Transverse colon (tissue), 4 donors: ENCODE measurements at regions not wholly inside any gene's neighbourhood (a gene's known extent, or its start where the extent isn't known, plus 50 kb on each side); places are given as distances from the start of the nearest gene placed in this dataset.
A peak's percentile ranks its signal among the peaks of the same experiment; 100 is the strongest.

Experiments
- DNase-seq: peaks from one replicate; pipeline ENCODE4 v3.0.0-alpha.2; 2019
- H3K27ac ChIP-seq, 4 donors: fragments of 200-600 bp; sonication (generic); 2 replicates each; pipeline ENCODE4 v1.5.1; 2016 to 2018; ENCODE audit warnings: inconsistent platforms in 4 of 4
- H3K27me3 ChIP-seq: fragments of 200-600 bp; sonication (generic); 2 replicates; pipeline ENCODE4 v1.5.1; 2017; ENCODE audit warnings: inconsistent platforms
- H3K36me3 ChIP-seq, 4 donors: fragments of 200-600 bp; sonication (generic); 2 replicates each; pipeline ENCODE4 v1.5.1; 2017 to 2019; ENCODE audit warnings: inconsistent platforms in 4 of 4
- H3K4me1 ChIP-seq, 4 donors: fragments of 200-600 bp; sonication (generic); 2 replicates each; pipeline ENCODE4 v1.5.1; 2017 to 2020; ENCODE audit warnings: inconsistent platforms in 4 of 4
- H3K4me3 ChIP-seq, 4 donors: fragments of 200-600 bp; sonication (generic); 1 replicate in 1 of 4; 2 replicates in 3 of 4; pipeline versions ENCODE4 v1.5.1 to v1.6.1; 2017 to 2019; ENCODE audit warnings: inconsistent platforms in 4 of 4
- H3K9me3 ChIP-seq, 2 donors: fragments of 200-600 bp; sonication (generic); 2 replicates each; pipeline ENCODE4 v1.5.1; 2017 to 2019; ENCODE audit warnings: inconsistent platforms in 2 of 2
- EP300 ChIP-seq: sonication (generic); formaldehyde crosslinking; IDR thresholded peaks from one replicate; pipeline ENCODE4 v1.6.1; 2017; ENCODE audit warnings: antibody characterized with exemption, low read depth
- POLR2A ChIP-seq: fragments of 450-650 bp; IDR thresholded peaks from one replicate; pipeline ENCODE4 v1.6.1; 2016; ENCODE audit warnings: antibody characterized with exemption, mild to moderate bottlenecking, moderate library complexity
- POLR2AphosphoS5 ChIP-seq, 3 donors: sonication (generic); formaldehyde crosslinking; IDR thresholded peaks; one replicate each; pipeline ENCODE4 v1.6.1; 2016; ENCODE audit warnings: antibody characterized with exemption in 3 of 3
- WGBS, 2 donors: methylation state at CpG; one replicate each; pipeline ENCODE4 v1.1.5; 2018; ENCODE audit warnings: low coverage in 1 of 2; 5-methylcytosine and 5-hydroxymethylcytosine counted together
- in situ Hi-C, 4 donors: fragments of 200-750 bp; cut with MboI; loops; one replicate each; pipeline versions ENCODE4 v1.15.0 to v1.15.1; 2017; ENCODE audit warnings: low sequenced_read_pairs in 3 of 4, low pct_ligation_motif_present in 1 of 4, low pct_unique_long_range_greater_than_20kb in 1 of 4
- intact Hi-C: fragments of 100-400 bp; cut with DNase I; formaldehyde crosslinking; loops from one replicate; pipeline ENCODE4 v1.15.1; 2023; ENCODE audit warnings: low total_unique reads
- TF ChIP-seq, protein P1 (sequence below), 5 experiments: fragments of 200-600 bp in 3 of 5; fragments of 450-650 bp in 2 of 5; sonication (generic) in 3 of 5; IDR thresholded peaks; 1 replicate in 2 of 5; 2 replicates in 3 of 5; pipeline ENCODE4 v1.5.1; 2016 to 2017; ENCODE audit warnings: antibody characterized with exemption in 5 of 5, inconsistent platforms in 3 of 5, mild to moderate bottlenecking in 2 of 5, moderate library complexity in 1 of 5

DNA sequence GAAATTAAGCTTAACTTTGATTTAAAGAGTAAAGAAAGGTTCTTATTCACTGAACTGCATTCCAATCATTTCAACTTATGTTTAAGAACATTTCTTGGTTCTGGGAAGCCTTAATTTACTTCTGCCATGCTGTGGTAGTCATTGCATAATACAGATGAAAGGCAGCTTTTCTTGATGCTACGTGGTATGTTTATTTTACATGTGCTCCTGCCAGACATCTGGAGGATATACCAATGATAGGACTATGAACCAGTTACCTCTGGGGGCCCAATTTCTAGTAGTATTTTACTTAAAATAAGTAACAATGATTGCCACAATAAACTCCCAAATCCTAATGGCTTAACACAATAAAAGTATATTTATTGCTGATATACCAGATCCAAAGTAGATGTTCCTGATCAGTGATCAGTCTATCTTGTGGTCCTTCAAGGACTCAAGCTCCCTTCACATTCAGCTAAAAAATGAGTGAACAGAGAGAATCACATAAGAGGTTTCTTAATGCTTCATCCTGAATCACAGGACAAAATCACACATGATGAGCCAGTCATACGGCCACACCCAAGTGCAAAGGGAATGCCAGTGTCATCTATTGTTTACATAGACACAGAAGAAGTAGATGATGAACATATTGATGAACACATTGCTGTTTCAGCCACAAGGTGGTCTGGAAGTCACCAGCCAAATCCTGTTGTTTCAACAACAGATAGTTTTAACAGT, 56.5 kb upstream of the CCN2 start:
- H3K27ac ChIP-seq: no peak overlapping the region
- 57 to 81% methylated on average over 1 to 2 of the region's 2 CpGs for WGBS, 2 donors
- no peaks in the 10 kb centered on the region for H3K36me3 ChIP-seq
- TF ChIP-seq EP300: no peak
- TF ChIP-seq POLR2A: no peak
- TF ChIP-seq POLR2AphosphoS5 (IDR thresholded peaks at IDR 0.05): no peak
- TF ChIP-seq, protein P1, sequence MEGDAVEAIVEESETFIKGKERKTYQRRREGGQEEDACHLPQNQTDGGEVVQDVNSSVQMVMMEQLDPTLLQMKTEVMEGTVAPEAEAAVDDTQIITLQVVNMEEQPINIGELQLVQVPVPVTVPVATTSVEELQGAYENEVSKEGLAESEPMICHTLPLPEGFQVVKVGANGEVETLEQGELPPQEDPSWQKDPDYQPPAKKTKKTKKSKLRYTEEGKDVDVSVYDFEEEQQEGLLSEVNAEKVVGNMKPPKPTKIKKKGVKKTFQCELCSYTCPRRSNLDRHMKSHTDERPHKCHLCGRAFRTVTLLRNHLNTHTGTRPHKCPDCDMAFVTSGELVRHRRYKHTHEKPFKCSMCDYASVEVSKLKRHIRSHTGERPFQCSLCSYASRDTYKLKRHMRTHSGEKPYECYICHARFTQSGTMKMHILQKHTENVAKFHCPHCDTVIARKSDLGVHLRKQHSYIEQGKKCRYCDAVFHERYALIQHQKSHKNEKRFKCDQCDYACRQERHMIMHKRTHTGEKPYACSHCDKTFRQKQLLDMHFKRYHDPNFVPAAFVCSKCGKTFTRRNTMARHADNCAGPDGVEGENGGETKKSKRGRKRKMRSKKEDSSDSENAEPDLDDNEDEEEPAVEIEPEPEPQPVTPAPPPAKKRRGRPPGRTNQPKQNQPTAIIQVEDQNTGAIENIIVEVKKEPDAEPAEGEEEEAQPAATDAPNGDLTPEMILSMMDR (IDR thresholded peaks at IDR 0.05): no peak
- in situ Hi-C loops (no loop called here), intact Hi-C loops (no loop called here)
- DNase-seq: no peak
- no peaks in the 10 kb centered on the region for H3K27me3 ChIP-seq
- H3K4me3 ChIP-seq: no peak overlapping the region
- H3K4me1 ChIP-seq: peaks cover 0 to 21% (median 8%) of the 10 kb centered on the region in 4 donors
- peaks cover 8% of the 10 kb centered on the region in 2 donors for H3K9me3 ChIP-seq

GRCh38 chr6:132005178-132005577, 54.0 kb upstream of the CCN2 start:
- Histone ChIP-seq H3K9me3 (peaks cover 8% of the 10 kb centered on the region in 2 donors), H3K27ac (peak overlapping the region; percentile 31 to 59 (median 57)), H3K27me3 (no peaks in the 10 kb centered on the region), H3K4me3 (no peak overlapping the region), H3K36me3 (no peaks in the 10 kb centered on the region), H3K4me1 (peaks cover 0 to 17% (median 8%) of the 10 kb centered on the region in 4 donors)
- in situ Hi-C loops: no loop called here
- TF ChIP-seq EP300: no peak
- TF ChIP-seq POLR2A: no peak
- no peak for TF ChIP-seq POLR2AphosphoS5 (IDR thresholded peaks at IDR 0.05)
- TF ChIP-seq, protein P1 (IDR thresholded peaks at IDR 0.05): no peak
- 22 to 43% methylated on average over 2 of the region's 2 CpGs for WGBS, 2 donors
- no peak for DNase-seq
- intact Hi-C loops: no loop called here

GRCh38 chr6:132004668-132005067, 53.5 kb upstream of the CCN2 start:
- WGBS, 2 donors: 70% methylated on average over 1 of the region's 1 CpG; no CpG with 5 or more reads in 1 of the 2 donors
- DNase-seq: no peak
- Histone ChIP-seq H3K4me3 (no peak overlapping the region), H3K36me3 (no peaks in the 10 kb centered on the region), H3K9me3 (peaks cover 8% of the 10 kb centered on the region in 2 donors), H3K4me1 (peaks cover 0 to 21% (median 8%) of the 10 kb centered on the region in 4 donors), H3K27ac (peak overlapping the region in 3 of 4 donors; percentile 56 to 59 (median 58)), H3K27me3 (no peaks in the 10 kb centered on the region)
- intact Hi-C loops: no loop called here
- in situ Hi-C loops: no loop called here
- TF ChIP-seq EP300: no peak
- TF ChIP-seq POLR2AphosphoS5 (IDR thresholded peaks at IDR 0.05): no peak
- TF ChIP-seq POLR2A: no peak
- TF ChIP-seq, protein P1 (IDR thresholded peaks at IDR 0.05): no peak

GRCh38 chr6:132003516-132004178, 52.5 kb upstream of the CCN2 start:
- 91 to 97% methylated on average over 5 to 7 of the region's 7 CpGs for WGBS, 2 donors
- Histone ChIP-seq H3K27ac (no peak overlapping the region), H3K4me3 (no peak overlapping the region), H3K4me1 (peaks cover 0 to 22% (median 8%) of the 10 kb centered on the region in 4 donors), H3K36me3 (no peaks in the 10 kb centered on the region), H3K27me3 (no peaks in the 10 kb centered on the region), H3K9me3 (peaks cover 8% of the 10 kb centered on the region in 2 donors)
- intact Hi-C loops (no loop called here), in situ Hi-C loops (no loop called here)
- no peak for TF ChIP-seq POLR2AphosphoS5 (IDR thresholded peaks at IDR 0.05)
- TF ChIP-seq, protein P1 (IDR thresholded peaks at IDR 0.05): no peak
- no peak for TF ChIP-seq POLR2A
- no peak for TF ChIP-seq EP300
- no peak for DNase-seq
